B cell (primary cell): ENCODE measurements at regions not wholly inside any gene's neighbourhood (a gene's known extent, or its start where the extent isn't known, plus 50 kb on each side); places are given as distances from the start of the nearest gene placed in this dataset.
"Not testable (repeated sequence)": the region's sequence is repeated elsewhere in the genome, so short reads cannot be mapped to it uniquely, and the experiment has no call there.

Experiments
- ATAC-seq: fragments of 200-7000 bp; cut with Tn5 transposase; one replicate; pipeline ENCODE4 v1.10.0; 2021; ENCODE audit warnings: low read depth, mild to moderate bottlenecking, moderate number of reproducible peaks, moderate library complexity
- CTCF ChIA-PET: fragments of 350-600 bp; sonication (Branson Sonifier 250); formaldehyde crosslinking; loops from one replicate; lab custom pipeline; 2021; ENCODE audit warnings: antibody characterized with exemption, inconsistent platforms; lab: Charles Lee
- POLR2A ChIA-PET: fragments of 350-600 bp; sonication (Branson Sonifier 250); formaldehyde crosslinking; loops from one replicate; lab custom pipeline; 2021; ENCODE audit warnings: antibody characterized with exemption; lab: Charles Lee
- DNase-seq: peaks from one replicate; pipeline ENCODE4 v3.0.0; 2013
- H2AFZ ChIP-seq: 2 replicates; pipeline ENCODE4 v1.6.1; 2012; ENCODE audit warnings: mild to moderate bottlenecking, low read depth, low read length; ENCODE audit not compliant: insufficient read depth, poor library complexity, severe bottlenecking
- H3K27ac ChIP-seq, 2 donors: 1 replicate in 1 of 2; 2 replicates in 1 of 2; pipeline ENCODE4 v1.5.1; 2012 to 2013; ENCODE audit warnings: low read length in 2 of 2, mild to moderate bottlenecking in 2 of 2, moderate library complexity in 1 of 2
- H3K27me3 ChIP-seq, 4 experiments: fragments of 200-600 bp in 1 of 4; sonication (generic) in 1 of 4; replicated peaks in 1 of 4; 1 replicate in 2 of 4; 2 replicates in 2 of 4; pipeline versions ENCODE4 v1.6.1 to v1.7.0; 2013 to 2016; ENCODE audit warnings: low read length in 3 of 4, mild to moderate bottlenecking in 2 of 4, mixed read lengths in 1 of 4, moderate library complexity in 1 of 4; ENCODE audit not compliant: insufficient read depth in 4 of 4, control insufficient read depth in 3 of 4; ENCODE audit errors: control extremely low read depth in 1 of 4
- H3K36me3 ChIP-seq, 2 experiments: replicated peaks in 1 of 2; 1 replicate in 1 of 2; 2 replicates in 1 of 2; pipeline versions ENCODE4 v1.6.1 to v1.7.1; 2013; ENCODE audit warnings: low read length in 1 of 2; ENCODE audit not compliant: insufficient read depth in 2 of 2, control insufficient read depth in 1 of 2; ENCODE audit errors: control extremely low read depth in 1 of 2, extremely low read depth in 1 of 2
- H3K4me1 ChIP-seq, 2 donors: fragments of 200-600 bp in 1 of 2; sonication (generic) in 1 of 2; 1 replicate in 1 of 2; 2 replicates in 1 of 2; pipeline versions ENCODE4 v1.5.1 to v1.6.1; 2013 to 2017; ENCODE audit warnings: low read length in 2 of 2; ENCODE audit not compliant: control insufficient read depth in 2 of 2, insufficient read depth in 2 of 2
- H3K4me2 ChIP-seq: replicated peaks from 2 replicates; pipeline ENCODE3; 2012; ENCODE audit warnings: mild to moderate bottlenecking, low read depth, low read length; ENCODE audit not compliant: poor library complexity, severe bottlenecking
- H3K4me3 ChIP-seq, 5 experiments: fragments of 200-600 bp in 1 of 5; sonication (generic) in 1 of 5; 1 replicate in 3 of 5; 2 replicates in 2 of 5; pipeline versions ENCODE4 v1.5.1 to v1.7.0; 2011 to 2016; ENCODE audit warnings: low read length in 4 of 5, mild to moderate bottlenecking in 4 of 5, low read depth in 2 of 5, control low read depth in 1 of 5, moderate library complexity in 1 of 5; ENCODE audit not compliant: insufficient read depth in 1 of 5; ENCODE audit errors: control extremely low read depth in 1 of 5, extremely low read depth in 1 of 5
- H3K79me2 ChIP-seq: fragments of 200-600 bp; sonication (generic); one replicate; pipeline ENCODE4 v1.6.0; 2016; ENCODE audit warnings: low read length; ENCODE audit not compliant: control insufficient read depth, insufficient read depth
- H3K9ac ChIP-seq: fragments of 200-600 bp; sonication (generic); 2 replicates; pipeline ENCODE4 v1.6.1; 2017; ENCODE audit warnings: mild to moderate bottlenecking, low read length, moderate library complexity
- H3K9me3 ChIP-seq, 3 donors: one replicate each; pipeline versions ENCODE4 v1.6.1 to v1.7.1; 2013; ENCODE audit warnings: low read length in 2 of 3; ENCODE audit not compliant: control insufficient read depth in 2 of 3, insufficient read depth in 1 of 3; ENCODE audit errors: control extremely low read depth in 1 of 3
- H4K20me1 ChIP-seq: 2 replicates; pipeline ENCODE4 v1.6.0; 2012; ENCODE audit warnings: mild to moderate bottlenecking, low read length; ENCODE audit not compliant: insufficient read depth, control insufficient read depth, poor library complexity, severe bottlenecking
- H3K27ac Mint-ChIP-seq: one replicate; pipeline ENCODE4 v1.8.0; 2021; ENCODE audit warnings: mixed read lengths
- H3K27me3 Mint-ChIP-seq: one replicate; pipeline ENCODE4 v1.8.0; 2021; ENCODE audit warnings: mixed read lengths
- H3K4me1 Mint-ChIP-seq: one replicate; pipeline ENCODE4 v1.8.0; 2021; ENCODE audit warnings: mixed read lengths
- H3K4me3 Mint-ChIP-seq: one replicate; pipeline ENCODE4 v1.8.0; 2021; ENCODE audit warnings: mixed read lengths
- H3K9me3 Mint-ChIP-seq: one replicate; pipeline ENCODE4 v1.8.0; 2022; ENCODE audit warnings: mixed read lengths; ENCODE audit not compliant: insufficient read depth
- EZH2 ChIP-seq: IDR thresholded peaks from 2 replicates; pipeline ENCODE4 v1.6.1; 2012; ENCODE audit warnings: borderline replicate concordance, low read depth, mild to moderate bottlenecking, moderate library complexity, low read length; ENCODE audit not compliant: insufficient read depth, poor library complexity, severe bottlenecking
- WGBS: methylation state at CpG from one replicate; pipeline ENCODE4 v1.1.5; 2013; ENCODE audit warnings: missing lambda C conversion rate; ENCODE audit not compliant: insufficient coverage; 5-methylcytosine and 5-hydroxymethylcytosine counted together
- intact Hi-C: fragments of 100-400 bp; cut with micrococcal nuclease; formaldehyde crosslinking; loops from one replicate; pipeline ENCODE4 v1.10.0; 2022
- TF ChIP-seq, protein P1 (sequence below): fragments of 200-600 bp; IDR thresholded peaks from one replicate; pipeline ENCODE4 v1.8.0; 2022; ENCODE audit warnings: antibody characterized with exemption, mild to moderate bottlenecking

GRCh38 chr5:44089424-44090144 lies 299.6 kb downstream of the FGF10 start:
- Mint-ChIP-seq H3K27ac (no peak overlapping the region), H3K9me3 (no peaks in the 10 kb centered on the region), H3K27me3 (no peaks in the 10 kb centered on the region), H3K4me3 (no peak overlapping the region), H3K4me1 (no peaks in the 10 kb centered on the region)
- TF ChIP-seq EZH2: no peak
- TF ChIP-seq, protein P1, sequence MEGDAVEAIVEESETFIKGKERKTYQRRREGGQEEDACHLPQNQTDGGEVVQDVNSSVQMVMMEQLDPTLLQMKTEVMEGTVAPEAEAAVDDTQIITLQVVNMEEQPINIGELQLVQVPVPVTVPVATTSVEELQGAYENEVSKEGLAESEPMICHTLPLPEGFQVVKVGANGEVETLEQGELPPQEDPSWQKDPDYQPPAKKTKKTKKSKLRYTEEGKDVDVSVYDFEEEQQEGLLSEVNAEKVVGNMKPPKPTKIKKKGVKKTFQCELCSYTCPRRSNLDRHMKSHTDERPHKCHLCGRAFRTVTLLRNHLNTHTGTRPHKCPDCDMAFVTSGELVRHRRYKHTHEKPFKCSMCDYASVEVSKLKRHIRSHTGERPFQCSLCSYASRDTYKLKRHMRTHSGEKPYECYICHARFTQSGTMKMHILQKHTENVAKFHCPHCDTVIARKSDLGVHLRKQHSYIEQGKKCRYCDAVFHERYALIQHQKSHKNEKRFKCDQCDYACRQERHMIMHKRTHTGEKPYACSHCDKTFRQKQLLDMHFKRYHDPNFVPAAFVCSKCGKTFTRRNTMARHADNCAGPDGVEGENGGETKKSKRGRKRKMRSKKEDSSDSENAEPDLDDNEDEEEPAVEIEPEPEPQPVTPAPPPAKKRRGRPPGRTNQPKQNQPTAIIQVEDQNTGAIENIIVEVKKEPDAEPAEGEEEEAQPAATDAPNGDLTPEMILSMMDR: no peak
- Histone ChIP-seq H3K4me3 (no peak overlapping the region), H3K27me3 (no peaks in the 10 kb centered on the region), H3K79me2 (no peaks in the 10 kb centered on the region), H3K4me1 (no peaks in the 10 kb centered on the region), H3K9ac (no peak overlapping the region), H3K4me2 (no peak overlapping the region), H4K20me1 (no peaks in the 10 kb centered on the region), H2AFZ (no peak overlapping the region), H3K9me3 (no peaks in the 10 kb centered on the region), H3K36me3 (no peaks in the 10 kb centered on the region), H3K27ac (no peak overlapping the region)
- WGBS: no CpG with 5 or more reads among the region's 1 CpG
- DNase-seq: no peak
- intact Hi-C loops: no loop called here
- ChIA-PET CTCF (no interaction called here), POLR2A (no interaction called here)
- ATAC-seq: no peak

DNA sequence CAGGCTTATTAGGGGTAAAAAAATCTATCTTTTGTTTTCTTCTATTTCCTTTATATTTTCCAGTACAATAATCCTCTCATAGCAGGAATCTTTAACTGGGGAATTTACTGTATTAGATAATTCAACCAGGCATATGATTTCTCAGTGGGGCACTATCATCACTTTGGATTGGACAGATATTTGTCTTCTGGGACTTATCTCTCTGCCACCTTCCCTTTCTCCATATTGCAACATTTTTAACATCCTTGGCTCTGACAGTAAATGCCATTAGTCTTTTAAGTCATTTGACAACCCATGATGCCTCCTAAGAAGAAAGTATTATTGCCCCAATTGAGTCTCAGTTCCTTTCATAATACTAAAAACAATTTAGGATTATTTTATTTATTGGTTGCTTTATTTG lies 304.1 kb downstream of the FGF10 start:
- no peak for ATAC-seq
- Mint-ChIP-seq H3K4me1 (no peaks in the 10 kb centered on the region), H3K27ac (no peak overlapping the region), H3K9me3 (peaks cover 5% of the 10 kb centered on the region), H3K27me3 (no peaks in the 10 kb centered on the region), H3K4me3 (no peak overlapping the region)
- TF ChIP-seq, protein P1: no peak
- no peak for TF ChIP-seq EZH2
- Histone ChIP-seq H3K4me1 (no peaks in the 10 kb centered on the region), H4K20me1 (no peaks in the 10 kb centered on the region), H3K4me3 (no peak overlapping the region), H3K4me2 (no peak overlapping the region), H3K36me3 (no peaks in the 10 kb centered on the region), H2AFZ (no peak overlapping the region), H3K27ac (no peak overlapping the region), H3K9me3 (no peaks in the 10 kb centered on the region), H3K9ac (no peak overlapping the region), H3K27me3 (no peaks in the 10 kb centered on the region), H3K79me2 (no peaks in the 10 kb centered on the region)
- CTCF ChIA-PET: interaction anchor here (1.6 kb wide), 1 partner anchor 10 kb away, joined by 3 read pairs; no protein-coding TSS in a partner anchor
- intact Hi-C loops: no loop called here
- POLR2A ChIA-PET: no interaction called here
- no peak for DNase-seq

DNA sequence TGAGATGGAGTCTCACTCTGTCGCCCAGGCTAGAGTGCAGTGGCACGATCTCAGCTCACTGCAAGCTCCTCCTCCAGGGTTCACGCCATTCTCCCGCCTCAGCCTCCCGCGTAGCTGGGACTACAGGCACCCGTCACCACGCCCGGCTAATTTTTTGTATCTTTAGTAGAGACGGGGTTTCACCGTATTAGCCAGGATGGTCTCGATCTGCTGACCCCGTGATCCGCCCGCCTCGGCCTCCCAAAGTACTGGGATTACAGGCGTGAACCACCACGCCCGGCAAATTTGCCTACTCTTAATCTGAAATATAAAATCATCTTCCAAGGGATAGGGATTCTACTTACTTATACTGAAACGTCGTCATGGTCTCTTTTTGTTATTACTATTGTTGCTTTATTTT lies 314.7 kb downstream of the FGF10 start:
- POLR2A ChIA-PET, H3K4me2 ChIP-seq, H3K4me3 Mint-ChIP-seq, H3K27ac ChIP-seq, CTCF ChIA-PET, H3K9me3 ChIP-seq, DNase-seq, intact Hi-C loops, H3K27me3 ChIP-seq, H3K36me3 ChIP-seq, ATAC-seq, H3K4me1 Mint-ChIP-seq, H3K27ac Mint-ChIP-seq, H3K4me3 ChIP-seq, H3K9ac ChIP-seq, H4K20me1 ChIP-seq, H3K79me2 ChIP-seq, H2AFZ ChIP-seq, H3K9me3 Mint-ChIP-seq, H3K4me1 ChIP-seq, H3K27me3 Mint-ChIP-seq: not testable (repeated sequence)
- 93% methylated on average over 13 of the region's 21 CpGs for WGBS
